ENCODE measurements at regions not wholly inside any gene's neighbourhood (a gene's known extent, or its start where the extent isn't known, plus 50 kb on each side); places are given as distances from the start of the nearest gene placed in this dataset.

DNA sequence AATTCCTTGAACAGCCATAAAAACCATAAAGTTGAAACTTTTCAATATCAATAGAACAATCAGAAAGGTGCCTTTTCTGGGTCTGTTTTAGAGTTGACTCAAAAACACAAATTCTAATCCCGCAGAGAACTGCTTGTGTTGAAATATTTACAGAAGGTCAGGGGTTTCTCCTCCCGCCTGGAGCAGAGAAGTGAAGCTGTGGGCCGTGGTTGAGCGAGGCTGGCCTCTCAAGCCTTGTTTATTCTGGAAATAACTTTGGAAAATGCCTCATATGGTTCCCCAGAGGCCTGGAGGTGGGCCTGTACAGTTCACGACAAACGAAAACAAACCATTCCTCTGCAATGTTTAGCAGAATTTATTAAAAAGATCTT, 90.8 kb upstream of the ERRFI1 start:
- BruUV-seq (replicated peaks) = no TSS peak
- no peaks in the 10 kb centered on the region for H3K36me3 ChIP-seq (ENCODE audit: control insufficient read depth, insufficient read depth, low read length)
- no peak for ATAC-seq
- ChIA-PET CTCF (no interaction called here), POLR2A (interaction anchor here (0.7 to 0.8 kb wide), 2 partner anchors 20 to 88 kb away, joined by 3 to 4 read pairs; no protein-coding TSS in a partner anchor)
- intact Hi-C loops (cut with micrococcal nuclease; ENCODE audit: unreplicated experiment) (no loop called here), in situ Hi-C loops (cut with HindIII; ENCODE audit: low pct_unique_long_range_greater_than_20kb, low sequenced_read_pairs) (no loop called here)
- H3K4me3 ChIP-seq (ENCODE audit: low read depth in 2 of 2, low read length in 2 of 2) = no peak overlapping the region
- TF ChIP-seq SIN3A (IDR thresholded peaks at IDR 0.05; ENCODE audit: borderline replicate concordance, insufficient read depth, low read depth, low read length) (no peak), POLR2AphosphoS5 (IDR thresholded peaks at IDR 0.05; ENCODE audit: low read depth, low read length) (no peak), TCF7L2 (IDR thresholded peaks at IDR 0.05; ENCODE audit: low read depth, low read length) (no peak)
- TF ChIP-seq, protein P1, sequence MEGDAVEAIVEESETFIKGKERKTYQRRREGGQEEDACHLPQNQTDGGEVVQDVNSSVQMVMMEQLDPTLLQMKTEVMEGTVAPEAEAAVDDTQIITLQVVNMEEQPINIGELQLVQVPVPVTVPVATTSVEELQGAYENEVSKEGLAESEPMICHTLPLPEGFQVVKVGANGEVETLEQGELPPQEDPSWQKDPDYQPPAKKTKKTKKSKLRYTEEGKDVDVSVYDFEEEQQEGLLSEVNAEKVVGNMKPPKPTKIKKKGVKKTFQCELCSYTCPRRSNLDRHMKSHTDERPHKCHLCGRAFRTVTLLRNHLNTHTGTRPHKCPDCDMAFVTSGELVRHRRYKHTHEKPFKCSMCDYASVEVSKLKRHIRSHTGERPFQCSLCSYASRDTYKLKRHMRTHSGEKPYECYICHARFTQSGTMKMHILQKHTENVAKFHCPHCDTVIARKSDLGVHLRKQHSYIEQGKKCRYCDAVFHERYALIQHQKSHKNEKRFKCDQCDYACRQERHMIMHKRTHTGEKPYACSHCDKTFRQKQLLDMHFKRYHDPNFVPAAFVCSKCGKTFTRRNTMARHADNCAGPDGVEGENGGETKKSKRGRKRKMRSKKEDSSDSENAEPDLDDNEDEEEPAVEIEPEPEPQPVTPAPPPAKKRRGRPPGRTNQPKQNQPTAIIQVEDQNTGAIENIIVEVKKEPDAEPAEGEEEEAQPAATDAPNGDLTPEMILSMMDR (IDR thresholded peaks at IDR 0.05) = no peak
- TF ChIP-seq, protein P2, sequence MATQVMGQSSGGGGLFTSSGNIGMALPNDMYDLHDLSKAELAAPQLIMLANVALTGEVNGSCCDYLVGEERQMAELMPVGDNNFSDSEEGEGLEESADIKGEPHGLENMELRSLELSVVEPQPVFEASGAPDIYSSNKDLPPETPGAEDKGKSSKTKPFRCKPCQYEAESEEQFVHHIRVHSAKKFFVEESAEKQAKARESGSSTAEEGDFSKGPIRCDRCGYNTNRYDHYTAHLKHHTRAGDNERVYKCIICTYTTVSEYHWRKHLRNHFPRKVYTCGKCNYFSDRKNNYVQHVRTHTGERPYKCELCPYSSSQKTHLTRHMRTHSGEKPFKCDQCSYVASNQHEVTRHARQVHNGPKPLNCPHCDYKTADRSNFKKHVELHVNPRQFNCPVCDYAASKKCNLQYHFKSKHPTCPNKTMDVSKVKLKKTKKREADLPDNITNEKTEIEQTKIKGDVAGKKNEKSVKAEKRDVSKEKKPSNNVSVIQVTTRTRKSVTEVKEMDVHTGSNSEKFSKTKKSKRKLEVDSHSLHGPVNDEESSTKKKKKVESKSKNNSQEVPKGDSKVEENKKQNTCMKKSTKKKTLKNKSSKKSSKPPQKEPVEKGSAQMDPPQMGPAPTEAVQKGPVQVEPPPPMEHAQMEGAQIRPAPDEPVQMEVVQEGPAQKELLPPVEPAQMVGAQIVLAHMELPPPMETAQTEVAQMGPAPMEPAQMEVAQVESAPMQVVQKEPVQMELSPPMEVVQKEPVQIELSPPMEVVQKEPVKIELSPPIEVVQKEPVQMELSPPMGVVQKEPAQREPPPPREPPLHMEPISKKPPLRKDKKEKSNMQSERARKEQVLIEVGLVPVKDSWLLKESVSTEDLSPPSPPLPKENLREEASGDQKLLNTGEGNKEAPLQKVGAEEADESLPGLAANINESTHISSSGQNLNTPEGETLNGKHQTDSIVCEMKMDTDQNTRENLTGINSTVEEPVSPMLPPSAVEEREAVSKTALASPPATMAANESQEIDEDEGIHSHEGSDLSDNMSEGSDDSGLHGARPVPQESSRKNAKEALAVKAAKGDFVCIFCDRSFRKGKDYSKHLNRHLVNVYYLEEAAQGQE (IDR thresholded peaks at IDR 0.05; ENCODE audit: insufficient read depth in 1 of 2, low read depth in 2 of 2, low read length in 1 of 2) = no peak
- H3K4me1 ChIP-seq (ENCODE audit: control insufficient read depth, insufficient read depth, low read length) = peaks cover 49% of the 10 kb centered on the region
- no peaks in the 10 kb centered on the region for H3K9me3 ChIP-seq (ENCODE audit: control insufficient read depth, insufficient read depth, low read depth, low read length)
- H3K27ac ChIP-seq (ENCODE audit: low read length) = peak overlapping the region; percentile 100
- no peak for DNase-seq (ENCODE audit: low read depth, low spot score)
- H3K27me3 ChIP-seq (ENCODE audit: control insufficient read depth, insufficient read depth, low read length) = no peaks in the 10 kb centered on the region

DNA sequence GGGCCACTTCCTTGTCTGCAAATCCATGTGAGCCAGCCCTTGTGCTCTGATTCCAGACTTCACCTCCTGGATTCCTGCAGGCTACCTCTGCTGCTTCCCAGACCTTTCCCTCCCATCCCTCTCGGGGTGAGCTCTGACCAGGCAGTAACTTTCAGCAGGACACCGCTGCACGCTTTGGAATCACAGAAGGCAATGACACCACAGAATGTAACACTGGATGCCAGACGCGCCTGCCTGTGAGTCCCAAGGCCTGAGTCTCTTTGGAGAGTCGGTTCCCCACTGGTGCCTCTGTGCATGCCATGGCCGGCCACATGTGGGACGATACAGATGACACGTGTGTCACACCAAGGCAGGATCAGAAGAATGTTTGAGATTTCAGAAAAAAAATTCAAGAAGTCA, 89.7 kb upstream of the ERRFI1 start:
- 0 out of 2 replicates have a peak, but pooled peaks have one; percentile 3 for ATAC-seq
- Histone ChIP-seq H3K4me3 (ENCODE audit: low read depth in 2 of 2, low read length in 2 of 2) (no peak overlapping the region), H3K27me3 (ENCODE audit: control insufficient read depth, insufficient read depth, low read length) (no peaks in the 10 kb centered on the region), H3K36me3 (ENCODE audit: control insufficient read depth, insufficient read depth, low read length) (no peaks in the 10 kb centered on the region), H3K9me3 (ENCODE audit: control insufficient read depth, insufficient read depth, low read depth, low read length) (peaks cover under 1% of the 10 kb centered on the region; the same call in 1 of the 2 replicates), H3K4me1 (ENCODE audit: control insufficient read depth, insufficient read depth, low read length) (peaks cover 38% of the 10 kb centered on the region), H3K27ac (ENCODE audit: low read length) (peak overlapping the region; percentile 100)
- TF ChIP-seq TCF7L2 (IDR thresholded peaks at IDR 0.05; ENCODE audit: low read depth, low read length) (no peak), POLR2AphosphoS5 (IDR thresholded peaks at IDR 0.05; ENCODE audit: low read depth, low read length) (no peak), SIN3A (IDR thresholded peaks at IDR 0.05; ENCODE audit: borderline replicate concordance, insufficient read depth, low read depth, low read length) (no peak)
- TF ChIP-seq, protein P2 (IDR thresholded peaks at IDR 0.05; ENCODE audit: insufficient read depth in 1 of 2, low read depth in 2 of 2, low read length in 1 of 2) = no peak
- TF ChIP-seq, protein P1 (IDR thresholded peaks at IDR 0.05) = no peak
- ChIA-PET CTCF (interaction anchor here (0.6 kb wide), 1 partner anchor 45 kb away, joined by 15 read pairs; no protein-coding TSS in a partner anchor), POLR2A (no interaction called here)
- in situ Hi-C loops (cut with HindIII; ENCODE audit: low pct_unique_long_range_greater_than_20kb, low sequenced_read_pairs) = no loop called here
- no TSS peak for BruUV-seq (replicated peaks)
- no peak for DNase-seq (ENCODE audit: low read depth, low spot score)
- intact Hi-C loops (cut with micrococcal nuclease; ENCODE audit: unreplicated experiment) = no loop called here
